GM19397 (cell line): ENCODE measurements at regions not wholly inside any gene's neighbourhood (a gene's known extent, or its start where the extent isn't known, plus 50 kb on each side); places are given as distances from the start of the nearest gene placed in this dataset.
"Not testable (repeated sequence)": the region's sequence is repeated elsewhere in the genome, so short reads cannot be mapped to it uniquely, and the experiment has no call there.

Source experiments
- ATAC-seq: cut with Tn5 transposase; IDR thresholded peaks from one replicate; pipeline ENCODE4 v1.9.1; 2021; ENCODE audit warnings: mild to moderate bottlenecking, moderate library complexity; ENCODE audit not compliant: unreplicated experiment

- no peak for ATAC-seq
Measured at GRCh38 chr13:90246687-90247345, 1100.7 kb upstream of the MIR17HG start.

GRCh38 chr13:90253806-90254205 is 1093.7 kb upstream of the MIR17HG start:
- ATAC-seq, result no peak

- ATAC-seq, result no peak
Measured at GRCh38 chr13:90254437-90254836, 1093.0 kb upstream of the MIR17HG start.

- no peak for ATAC-seq
Measured at GRCh38 chr13:90256746-90257145, 1090.7 kb upstream of the MIR17HG start.

GRCh38 chr13:90258129-90258528 is 1089.4 kb upstream of the MIR17HG start:
- ATAC-seq, result no peak

- ATAC-seq, result no peak
Measured at GRCh38 chr13:90261343-90261742, 1086.1 kb upstream of the MIR17HG start.

GRCh38 chr13:90270226-90270625 is 1077.3 kb upstream of the MIR17HG start:
- ATAC-seq, result no peak

GRCh38 chr13:90272356-90272755 is 1075.1 kb upstream of the MIR17HG start:
- no peak for ATAC-seq

- ATAC-seq, result no peak
Measured at GRCh38 chr13:90276216-90276615, 1071.3 kb upstream of the MIR17HG start.

- ATAC-seq, result not testable (repeated sequence)
Measured at GRCh38 chr13:90278231-90278630, 1069.3 kb upstream of the MIR17HG start.

GRCh38 chr13:90281709-90282108 is 1065.8 kb upstream of the MIR17HG start:
- ATAC-seq, result no peak

- no peak for ATAC-seq
Measured at GRCh38 chr13:90287521-90287920, 1060.0 kb upstream of the MIR17HG start.

GRCh38 chr13:90293793-90294361 is 1053.6 kb upstream of the MIR17HG start:
- ATAC-seq, result no peak

GRCh38 chr13:90299238-90299637 is 1048.2 kb upstream of the MIR17HG start:
- no peak for ATAC-seq

- ATAC-seq, result no peak
Measured at GRCh38 chr13:90300015-90300414, 1047.5 kb upstream of the MIR17HG start.

- ATAC-seq, result no peak
Measured at GRCh38 chr13:90302107-90302506, 1045.4 kb upstream of the MIR17HG start.

GRCh38 chr13:90305796-90306195 is 1041.7 kb upstream of the MIR17HG start:
- no peak for ATAC-seq

GRCh38 chr13:90307136-90307535 is 1040.4 kb upstream of the MIR17HG start:
- no peak for ATAC-seq

- ATAC-seq, result no peak
Measured at GRCh38 chr13:90308249-90308648, 1039.2 kb upstream of the MIR17HG start.

GRCh38 chr13:90311929-90312328 is 1035.6 kb upstream of the MIR17HG start:
- ATAC-seq, result no peak

GRCh38 chr13:90315061-90315460 is 1032.4 kb upstream of the MIR17HG start:
- no peak for ATAC-seq

- no peak for ATAC-seq
Measured at GRCh38 chr13:90320664-90321063, 1026.8 kb upstream of the MIR17HG start.
